ENCODE measurements at regions not wholly inside any gene's neighbourhood (a gene's known extent, or its start where the extent isn't known, plus 50 kb on each side); places are given as distances from the start of the nearest gene placed in this dataset.

- Histone ChIP-seq H3K36me3 (replicated peaks; ENCODE audit: insufficient read depth, low read depth) (no peaks in the 10 kb centered on the region), H4K20me1 (ENCODE audit: insufficient read depth, poor library complexity, severe bottlenecking) (no peaks in the 10 kb centered on the region), H3K9me2 (replicated peaks; ENCODE audit: insufficient read depth) (no peaks in the 10 kb centered on the region), H3K4me3 (no peak overlapping the region), H2AFZ (no peak overlapping the region), H3K4me2 (no peak overlapping the region), H3K4me1 (ENCODE audit: insufficient read depth) (no peaks in the 10 kb centered on the region), H3K27ac (no peak overlapping the region), H3K79me2 (no peaks in the 10 kb centered on the region), H3K9me3 (ENCODE audit: low read depth) (no peaks in the 10 kb centered on the region), H3K27me3 (no peaks in the 10 kb centered on the region)
- no peak for TF ChIP-seq EZH2 (IDR thresholded peaks at IDR 0.05; ENCODE audit: borderline replicate concordance)
- no peak for TF ChIP-seq EZH2phosphoT487 (IDR thresholded peaks at IDR 0.05; ENCODE audit: low read depth, severe bottlenecking, unreplicated experiment)
- TF ChIP-seq, protein P1, sequence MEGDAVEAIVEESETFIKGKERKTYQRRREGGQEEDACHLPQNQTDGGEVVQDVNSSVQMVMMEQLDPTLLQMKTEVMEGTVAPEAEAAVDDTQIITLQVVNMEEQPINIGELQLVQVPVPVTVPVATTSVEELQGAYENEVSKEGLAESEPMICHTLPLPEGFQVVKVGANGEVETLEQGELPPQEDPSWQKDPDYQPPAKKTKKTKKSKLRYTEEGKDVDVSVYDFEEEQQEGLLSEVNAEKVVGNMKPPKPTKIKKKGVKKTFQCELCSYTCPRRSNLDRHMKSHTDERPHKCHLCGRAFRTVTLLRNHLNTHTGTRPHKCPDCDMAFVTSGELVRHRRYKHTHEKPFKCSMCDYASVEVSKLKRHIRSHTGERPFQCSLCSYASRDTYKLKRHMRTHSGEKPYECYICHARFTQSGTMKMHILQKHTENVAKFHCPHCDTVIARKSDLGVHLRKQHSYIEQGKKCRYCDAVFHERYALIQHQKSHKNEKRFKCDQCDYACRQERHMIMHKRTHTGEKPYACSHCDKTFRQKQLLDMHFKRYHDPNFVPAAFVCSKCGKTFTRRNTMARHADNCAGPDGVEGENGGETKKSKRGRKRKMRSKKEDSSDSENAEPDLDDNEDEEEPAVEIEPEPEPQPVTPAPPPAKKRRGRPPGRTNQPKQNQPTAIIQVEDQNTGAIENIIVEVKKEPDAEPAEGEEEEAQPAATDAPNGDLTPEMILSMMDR (IDR thresholded peaks at IDR 0.05; ENCODE audit: poor library complexity): no peak
- WGBS (ENCODE audit: low lambda C conversion rate, missing lambda C conversion rate): 44% methylated on average over 1 of the region's 1 CpG
- DNase-seq (ENCODE audit: low spot score): no peak
These were observed 353.0 kb upstream of the MAP3K7 start for GRCh38 chr6:90939906-90940305.

GRCh38 chr6:90938122-90938521 lies 351.2 kb upstream of the MAP3K7 start:
- Histone ChIP-seq H3K27ac (no peak overlapping the region), H3K9me2 (replicated peaks; ENCODE audit: insufficient read depth) (no peaks in the 10 kb centered on the region), H3K79me2 (no peaks in the 10 kb centered on the region), H2AFZ (no peak overlapping the region), H3K9me3 (ENCODE audit: low read depth) (no peaks in the 10 kb centered on the region), H3K4me3 (no peak overlapping the region), H3K27me3 (no peaks in the 10 kb centered on the region), H3K4me2 (no peak overlapping the region), H3K4me1 (ENCODE audit: insufficient read depth) (no peaks in the 10 kb centered on the region), H3K36me3 (replicated peaks; ENCODE audit: insufficient read depth, low read depth) (no peaks in the 10 kb centered on the region), H4K20me1 (ENCODE audit: insufficient read depth, poor library complexity, severe bottlenecking) (no peaks in the 10 kb centered on the region)
- TF ChIP-seq, protein P1 (IDR thresholded peaks at IDR 0.05; ENCODE audit: poor library complexity): no peak
- no peak for DNase-seq (ENCODE audit: low spot score)

GRCh38 chr6:90936286-90936685 lies 349.4 kb upstream of the MAP3K7 start:
- Histone ChIP-seq H3K9me2 (replicated peaks; ENCODE audit: insufficient read depth) (no peaks in the 10 kb centered on the region), H3K79me2 (no peaks in the 10 kb centered on the region), H3K4me1 (ENCODE audit: insufficient read depth) (no peaks in the 10 kb centered on the region), H3K4me2 (no peak overlapping the region), H3K36me3 (replicated peaks; ENCODE audit: insufficient read depth, low read depth) (no peaks in the 10 kb centered on the region), H3K4me3 (no peak overlapping the region), H3K9me3 (ENCODE audit: low read depth) (no peaks in the 10 kb centered on the region), H3K27ac (no peak overlapping the region), H4K20me1 (ENCODE audit: insufficient read depth, poor library complexity, severe bottlenecking) (no peaks in the 10 kb centered on the region), H3K27me3 (no peaks in the 10 kb centered on the region), H2AFZ (no peak overlapping the region)
- no peak for DNase-seq (ENCODE audit: low spot score)
- no peak for TF ChIP-seq EZH2phosphoT487 (IDR thresholded peaks at IDR 0.05; ENCODE audit: low read depth, severe bottlenecking, unreplicated experiment)
- 70% methylated on average over 5 of the region's 5 CpGs for WGBS (ENCODE audit: low lambda C conversion rate, missing lambda C conversion rate)

- H3K27ac ChIP-seq: no peak overlapping the region
- no peak for DNase-seq (ENCODE audit: low spot score)
- no peaks in the 10 kb centered on the region for H3K36me3 ChIP-seq (replicated peaks; ENCODE audit: insufficient read depth, low read depth)
- no peak overlapping the region for H3K4me2 ChIP-seq
- 79% methylated on average over 7 of the region's 7 CpGs for WGBS (ENCODE audit: low lambda C conversion rate, missing lambda C conversion rate)
- no peak for TF ChIP-seq EZH2phosphoT487 (IDR thresholded peaks at IDR 0.05; ENCODE audit: low read depth, severe bottlenecking, unreplicated experiment)
- TF ChIP-seq, protein P1 (IDR thresholded peaks at IDR 0.05; ENCODE audit: poor library complexity): no peak
- no peak for TF ChIP-seq EZH2 (IDR thresholded peaks at IDR 0.05; ENCODE audit: borderline replicate concordance)
- H3K9me2 ChIP-seq (replicated peaks; ENCODE audit: insufficient read depth): no peaks in the 10 kb centered on the region
- H4K20me1 ChIP-seq (ENCODE audit: insufficient read depth, poor library complexity, severe bottlenecking): no peaks in the 10 kb centered on the region
- H3K27me3 ChIP-seq: no peaks in the 10 kb centered on the region
- H3K4me3 ChIP-seq: no peak overlapping the region
- H2AFZ ChIP-seq: no peak overlapping the region
- no peaks in the 10 kb centered on the region for H3K4me1 ChIP-seq (ENCODE audit: insufficient read depth)
- no peaks in the 10 kb centered on the region for H3K9me3 ChIP-seq (ENCODE audit: low read depth)
- H3K79me2 ChIP-seq: no peaks in the 10 kb centered on the region
These were observed 348.1 kb upstream of the MAP3K7 start for GRCh38 chr6:90934966-90935365.

All from hepatocyte (in vitro differentiated cells).